AG04450 (cell line): ENCODE measurements at regions not wholly inside any gene's neighbourhood (a gene's known extent, or its start where the extent isn't known, plus 50 kb on each side); places are given as distances from the start of the nearest gene placed in this dataset.

Source experiments
- CTCF ChIA-PET: fragments of 300-600, 350-600 bp; formaldehyde crosslinking; extraction: SDS; loops from one replicate; lab custom pipeline; 2022; ENCODE audit warnings: antibody characterized with exemption, inconsistent platforms; lab: Charles Lee
- POLR2A ChIA-PET: fragments of 350-600 bp; formaldehyde crosslinking; extraction: SDS; loops from one replicate; lab custom pipeline; 2021; ENCODE audit warnings: antibody characterized with exemption, inconsistent platforms; lab: Yijun Ruan, JAX
- DNase-seq: peaks from one replicate; pipeline ENCODE4 v3.0.0-alpha.2; 2011; ENCODE audit warnings: low read depth, low spot score
- H3K27ac ChIP-seq: one replicate; pipeline ENCODE4 v1.5.1; 2012; ENCODE audit warnings: low read depth, low read length, control low read depth
- H3K27me3 ChIP-seq: one replicate; pipeline ENCODE4 v1.6.0; 2012; ENCODE audit warnings: low read length; ENCODE audit not compliant: control insufficient read depth, insufficient read depth
- H3K4me3 ChIP-seq: 2 replicates; pipeline ENCODE4 v1.5.1; 2011; ENCODE audit warnings: mild to moderate bottlenecking, low read depth, low read length, control low read depth
- H3K9me3 ChIP-seq: 2 replicates; pipeline ENCODE4 v1.5.1; 2012; ENCODE audit warnings: low read length; ENCODE audit not compliant: control insufficient read depth, insufficient read depth
- TF ChIP-seq, protein P1 (sequence below): IDR thresholded peaks from 2 replicates; pipeline ENCODE4 v1.5.1; 2011; ENCODE audit warnings: low read depth, low read length, control low read depth, inconsistent platforms

DNA sequence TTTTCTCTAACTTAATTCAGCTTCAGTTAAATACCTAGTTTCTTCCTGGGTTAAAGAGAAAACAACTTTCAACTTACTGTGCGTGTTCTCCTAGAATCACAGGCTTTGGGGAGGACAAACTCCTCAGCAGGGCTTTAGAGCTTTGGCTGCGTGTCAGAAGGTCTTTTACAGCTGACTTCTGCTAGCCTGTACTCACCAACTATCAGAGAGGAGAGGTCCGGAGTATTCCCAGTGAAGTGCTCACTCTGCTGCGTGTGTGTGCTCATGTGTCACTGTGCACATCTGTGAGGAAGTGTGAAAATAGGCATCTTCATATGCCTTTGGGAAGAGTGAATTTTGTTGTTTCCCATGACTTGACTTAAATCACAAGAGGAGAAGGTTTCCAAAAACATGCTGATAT lies 423.2 kb upstream of the SGCD start:
- TF ChIP-seq, protein P1, sequence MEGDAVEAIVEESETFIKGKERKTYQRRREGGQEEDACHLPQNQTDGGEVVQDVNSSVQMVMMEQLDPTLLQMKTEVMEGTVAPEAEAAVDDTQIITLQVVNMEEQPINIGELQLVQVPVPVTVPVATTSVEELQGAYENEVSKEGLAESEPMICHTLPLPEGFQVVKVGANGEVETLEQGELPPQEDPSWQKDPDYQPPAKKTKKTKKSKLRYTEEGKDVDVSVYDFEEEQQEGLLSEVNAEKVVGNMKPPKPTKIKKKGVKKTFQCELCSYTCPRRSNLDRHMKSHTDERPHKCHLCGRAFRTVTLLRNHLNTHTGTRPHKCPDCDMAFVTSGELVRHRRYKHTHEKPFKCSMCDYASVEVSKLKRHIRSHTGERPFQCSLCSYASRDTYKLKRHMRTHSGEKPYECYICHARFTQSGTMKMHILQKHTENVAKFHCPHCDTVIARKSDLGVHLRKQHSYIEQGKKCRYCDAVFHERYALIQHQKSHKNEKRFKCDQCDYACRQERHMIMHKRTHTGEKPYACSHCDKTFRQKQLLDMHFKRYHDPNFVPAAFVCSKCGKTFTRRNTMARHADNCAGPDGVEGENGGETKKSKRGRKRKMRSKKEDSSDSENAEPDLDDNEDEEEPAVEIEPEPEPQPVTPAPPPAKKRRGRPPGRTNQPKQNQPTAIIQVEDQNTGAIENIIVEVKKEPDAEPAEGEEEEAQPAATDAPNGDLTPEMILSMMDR = no peak
- ChIA-PET CTCF (no interaction called here), POLR2A (no interaction called here)
- Histone ChIP-seq H3K4me3 (no peak overlapping the region), H3K27ac (no peak overlapping the region), H3K27me3 (no peaks in the 10 kb centered on the region), H3K9me3 (no peaks in the 10 kb centered on the region)
- DNase-seq = no peak

GRCh38 chr5:155905364-155905763 lies 421.6 kb upstream of the SGCD start:
- H3K27me3 ChIP-seq = no peaks in the 10 kb centered on the region
- H3K9me3 ChIP-seq = no peaks in the 10 kb centered on the region
- no peak overlapping the region for H3K4me3 ChIP-seq
- TF ChIP-seq, protein P1 = no peak
- CTCF ChIA-PET = no interaction called here
- POLR2A ChIA-PET = no interaction called here
- H3K27ac ChIP-seq = no peak overlapping the region
- no peak for DNase-seq

DNA sequence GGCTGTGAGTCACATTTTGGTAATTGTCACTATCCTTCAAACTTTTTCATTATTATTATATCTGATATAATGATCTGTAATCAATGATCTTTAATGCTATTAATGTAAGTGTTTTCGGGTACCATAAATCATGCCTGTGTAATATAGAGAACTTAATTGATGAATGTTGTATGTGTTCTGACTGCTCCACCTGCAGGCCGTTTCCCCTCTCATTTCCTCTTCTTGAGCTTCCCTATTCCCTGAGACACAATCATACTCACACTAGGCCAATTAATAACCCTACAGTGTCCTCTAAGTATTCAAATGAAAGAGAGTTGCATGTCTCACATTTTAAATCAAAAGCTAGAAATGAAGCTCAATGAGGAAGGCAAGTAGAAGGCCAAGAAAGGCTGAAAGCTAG lies 420.9 kb upstream of the SGCD start:
- no peak for DNase-seq
- POLR2A ChIA-PET = no interaction called here
- no peaks in the 10 kb centered on the region for H3K27me3 ChIP-seq
- H3K9me3 ChIP-seq = no peaks in the 10 kb centered on the region
- CTCF ChIA-PET = no interaction called here
- H3K27ac ChIP-seq = no peak overlapping the region
- no peak overlapping the region for H3K4me3 ChIP-seq
- TF ChIP-seq, protein P1 = no peak

DNA sequence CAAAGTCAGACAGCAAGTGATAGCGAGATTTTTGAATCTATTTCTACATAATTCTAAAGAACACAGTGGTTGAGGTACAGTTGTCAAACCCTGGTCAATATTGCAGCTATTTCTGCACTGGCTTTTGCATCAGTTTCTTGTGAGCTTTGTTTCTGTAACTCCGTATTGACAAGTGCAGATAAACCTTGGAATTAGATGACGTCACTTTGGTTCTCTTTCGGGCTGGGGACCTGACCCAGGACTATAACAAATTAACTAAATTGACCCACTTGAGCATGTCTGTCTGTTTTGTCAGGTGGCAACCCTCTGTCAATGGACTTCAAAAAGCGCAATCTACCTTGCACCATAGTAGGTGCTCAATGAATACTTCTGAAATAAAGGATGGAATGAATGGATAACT lies 418.4 kb upstream of the SGCD start:
- ChIA-PET POLR2A (no interaction called here), CTCF (no interaction called here)
- TF ChIP-seq, protein P1 = no peak
- Histone ChIP-seq H3K27ac (no peak overlapping the region), H3K9me3 (no peaks in the 10 kb centered on the region), H3K27me3 (no peaks in the 10 kb centered on the region), H3K4me3 (no peak overlapping the region)
- no peak for DNase-seq

DNA sequence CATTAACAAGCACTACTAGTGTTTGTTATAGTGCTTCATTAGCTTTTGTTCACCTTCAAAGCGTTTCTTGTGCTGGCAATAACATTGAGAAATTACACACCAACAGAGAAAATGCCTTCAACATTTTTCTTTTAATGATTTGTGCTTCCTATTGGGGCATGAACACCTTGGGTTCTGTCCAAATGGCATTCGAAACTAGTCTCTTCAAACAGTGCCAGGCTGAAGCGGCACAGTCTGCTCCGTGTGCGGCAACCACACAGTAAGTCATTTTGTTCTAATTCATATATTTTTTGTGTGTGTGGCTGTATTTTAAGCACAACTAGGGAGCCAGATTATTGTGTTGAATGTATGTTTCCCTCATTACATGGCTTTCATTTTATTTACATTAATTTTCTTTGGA lies 414.7 kb upstream of the SGCD start:
- Histone ChIP-seq H3K27ac (no peak overlapping the region), H3K9me3 (no peaks in the 10 kb centered on the region), H3K4me3 (no peak overlapping the region), H3K27me3 (no peaks in the 10 kb centered on the region)
- ChIA-PET CTCF (no interaction called here), POLR2A (no interaction called here)
- TF ChIP-seq, protein P1 = no peak
- no peak for DNase-seq
